Activated CD8-positive, alpha-beta memory T cell treated with anti-CD3 and anti-CD28 coated beads, Interleukin-2, amount 50 U/mL, for 48 hours (primary cell): ENCODE measurements at regions not wholly inside any gene's neighbourhood (a gene's known extent, or its start where the extent isn't known, plus 50 kb on each side); places are given as distances from the start of the nearest gene placed in this dataset.
"Not testable (repeated sequence)": the region's sequence is repeated elsewhere in the genome, so short reads cannot be mapped to it uniquely, and the experiment has no call there.

Experiments used
- DNase-seq: peaks from one replicate; pipeline ENCODE4 v3.0.0-alpha.2; 2020

DNA sequence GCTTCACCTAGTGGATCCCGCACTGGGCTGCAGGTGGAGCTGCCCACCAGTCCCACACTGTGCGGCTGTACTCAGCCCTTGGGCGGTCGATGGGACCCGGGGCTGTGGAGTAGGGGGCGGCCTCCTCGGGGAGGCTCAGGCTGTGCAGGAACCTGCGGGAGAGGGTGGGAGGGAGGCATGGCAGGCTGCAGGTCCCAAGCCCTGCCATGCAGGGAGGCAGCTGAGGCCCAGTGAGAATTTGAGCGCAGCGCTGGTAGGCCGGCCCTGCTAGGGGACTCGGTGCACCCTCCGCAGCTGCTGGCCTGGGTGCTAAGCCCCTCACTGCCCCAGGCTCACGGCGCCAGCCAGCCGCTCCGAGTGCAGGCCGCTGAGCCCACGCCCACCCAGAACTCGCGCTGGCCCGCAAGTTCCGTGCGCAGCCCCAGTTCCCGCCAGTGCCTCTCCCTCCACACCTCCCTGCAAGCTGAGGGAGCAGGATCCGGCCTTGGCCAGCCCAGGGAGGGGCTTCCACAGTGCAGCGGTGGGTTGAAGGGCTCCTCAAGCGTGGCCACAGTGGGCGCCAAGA lies 1407.6 kb downstream of the EPHA7 start:
- no peak for DNase-seq

DNA sequence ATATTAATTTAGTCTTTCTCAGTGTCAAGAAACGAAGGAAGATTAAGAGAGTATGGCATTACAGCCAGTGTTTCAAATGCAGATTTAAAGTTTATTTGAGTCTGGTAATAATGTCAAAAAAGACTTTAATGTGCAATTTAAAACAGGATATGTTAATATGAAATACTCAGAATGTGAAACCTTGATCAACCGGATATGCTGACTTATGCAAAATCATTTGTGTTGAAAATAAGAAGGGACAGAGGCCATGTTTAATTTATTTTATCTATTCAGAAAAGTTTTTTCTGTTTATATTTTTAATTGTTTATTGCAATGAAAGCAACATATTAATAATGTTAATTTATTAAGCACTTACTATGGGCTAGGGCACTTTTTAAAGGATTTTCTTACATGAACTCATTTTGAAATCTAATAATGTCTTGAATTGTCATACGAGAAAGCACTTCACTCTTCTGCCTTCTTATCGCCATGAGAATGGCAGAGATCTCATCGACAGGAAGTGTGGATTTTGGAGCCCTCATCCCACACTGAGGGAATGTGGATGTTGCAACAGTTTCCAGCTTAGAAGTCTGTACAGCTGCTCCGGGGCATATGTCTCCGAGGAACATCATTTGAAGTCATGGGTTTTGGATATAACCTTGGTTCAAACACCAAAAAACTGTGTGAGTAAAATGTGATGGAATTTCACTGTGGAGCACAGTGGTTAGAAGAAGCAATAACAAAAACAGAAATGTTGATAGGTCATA lies 1410.4 kb downstream of the EPHA7 start:
- no peak for DNase-seq

DNA sequence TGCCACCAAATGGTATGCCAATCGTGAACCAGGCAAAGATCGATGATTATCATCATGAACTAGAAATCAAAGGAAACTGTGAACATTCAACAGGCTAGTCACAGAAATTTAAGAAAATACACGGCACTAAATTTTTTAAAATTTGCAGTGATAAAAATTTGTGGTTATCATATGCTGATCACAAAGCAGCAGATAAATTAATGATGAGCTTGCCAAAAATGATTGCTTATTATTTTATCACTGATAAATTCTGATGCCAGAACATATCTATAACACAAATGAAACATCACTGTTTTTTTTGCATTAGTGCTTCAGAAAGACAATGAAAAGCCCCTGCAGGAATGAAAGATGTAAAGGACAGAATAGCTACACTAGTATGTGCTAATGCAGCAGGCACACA lies 1413.2 kb upstream of the MAP3K7 start:
- no peak for DNase-seq

DNA sequence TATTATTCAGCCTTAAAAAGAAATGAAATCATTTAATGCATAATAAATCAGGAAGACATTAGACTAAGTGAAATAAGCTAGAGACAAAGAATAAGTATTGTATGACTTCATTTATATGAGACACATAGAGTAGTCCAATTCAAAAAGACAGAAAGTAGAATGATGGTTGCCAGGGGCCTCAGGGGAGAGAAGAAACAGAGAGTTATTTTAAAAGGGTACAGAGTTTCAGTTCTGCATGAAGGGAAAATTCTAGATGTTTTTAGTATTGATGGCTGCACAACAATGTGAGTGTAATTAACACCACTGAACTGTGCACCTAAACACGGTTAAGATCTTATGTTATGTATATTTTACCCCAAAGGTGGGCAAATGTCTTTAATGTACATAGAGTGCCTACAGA lies 1407.9 kb upstream of the MAP3K7 start:
- DNase-seq = no peak

DNA sequence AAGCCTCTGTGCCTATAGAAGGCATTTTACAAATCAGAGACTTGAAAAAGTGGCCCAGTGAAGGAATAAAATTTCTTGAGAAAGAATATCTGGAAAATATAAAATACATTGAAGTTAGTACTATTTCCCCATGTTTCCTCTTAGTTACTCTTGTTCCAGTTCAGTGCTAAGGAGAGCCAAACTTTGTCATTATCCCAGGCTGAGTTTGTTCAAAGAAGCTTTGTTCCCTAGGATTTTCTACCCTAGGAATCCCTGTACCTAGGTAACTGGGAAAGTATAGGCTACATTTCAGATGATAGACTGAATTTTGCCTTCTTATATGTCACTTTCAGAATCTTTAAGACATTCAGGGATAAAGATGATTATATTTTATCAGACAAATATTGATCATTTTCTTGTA lies 1395.7 kb upstream of the MAP3K7 start:
- no peak for DNase-seq

DNA sequence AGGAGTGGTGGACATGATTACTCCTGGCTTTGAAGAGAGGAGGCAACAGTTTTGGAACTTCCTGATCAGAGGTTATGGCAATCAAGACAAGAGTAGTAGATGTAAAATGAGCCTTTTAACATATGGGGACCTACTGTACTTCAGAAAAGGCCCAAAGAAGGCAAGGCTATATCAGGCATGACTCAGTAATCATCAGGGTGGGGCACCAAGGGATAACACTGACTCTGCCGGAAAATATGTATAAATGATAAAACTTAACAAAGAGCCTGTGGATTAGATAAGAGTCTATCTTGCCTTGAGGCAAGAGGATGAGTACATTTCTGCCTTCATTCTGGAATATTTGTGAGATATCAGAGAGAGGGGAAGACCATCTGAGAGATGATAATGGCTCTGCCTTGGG lies 1389.9 kb upstream of the MAP3K7 start:
- DNase-seq = no peak

DNA sequence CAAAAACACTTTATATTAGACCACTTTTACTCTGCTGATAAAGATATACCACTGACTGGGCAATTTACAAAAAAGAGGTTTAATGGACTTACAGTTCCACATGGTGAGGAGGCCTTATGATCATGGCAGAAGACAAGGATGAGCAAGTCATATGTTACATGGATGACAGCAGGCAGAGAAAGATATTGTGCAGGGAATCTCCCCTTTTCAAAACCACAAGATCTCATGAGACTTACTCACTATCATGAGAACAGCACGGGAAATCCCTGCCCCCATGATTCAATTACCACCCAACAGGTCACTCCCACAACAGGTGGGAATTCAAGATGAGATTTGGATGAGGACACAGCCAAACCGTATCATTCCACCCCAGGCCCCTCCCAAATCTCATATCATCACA lies 1383.8 kb upstream of the MAP3K7 start:
- DNase-seq = no peak

DNA sequence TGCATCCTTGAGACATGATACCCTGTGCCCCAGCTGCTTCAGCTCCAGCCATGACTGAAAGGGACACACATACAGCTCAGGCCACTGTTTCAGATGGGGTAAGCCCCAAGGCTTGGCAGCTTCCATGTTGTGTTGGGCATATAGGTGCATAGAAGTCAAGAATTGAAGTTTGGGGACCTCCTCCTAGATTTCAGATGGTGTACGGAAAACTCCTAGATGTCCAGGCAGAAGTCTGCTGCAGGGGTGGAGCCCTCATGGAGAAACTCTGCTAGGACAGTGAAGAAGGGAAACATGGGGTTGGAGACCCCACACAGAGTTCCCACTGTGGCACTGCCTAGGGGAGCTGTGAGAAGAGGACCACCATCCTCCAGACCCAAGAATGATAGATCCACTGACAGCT lies 1379.0 kb upstream of the MAP3K7 start:
- no peak for DNase-seq

DNA sequence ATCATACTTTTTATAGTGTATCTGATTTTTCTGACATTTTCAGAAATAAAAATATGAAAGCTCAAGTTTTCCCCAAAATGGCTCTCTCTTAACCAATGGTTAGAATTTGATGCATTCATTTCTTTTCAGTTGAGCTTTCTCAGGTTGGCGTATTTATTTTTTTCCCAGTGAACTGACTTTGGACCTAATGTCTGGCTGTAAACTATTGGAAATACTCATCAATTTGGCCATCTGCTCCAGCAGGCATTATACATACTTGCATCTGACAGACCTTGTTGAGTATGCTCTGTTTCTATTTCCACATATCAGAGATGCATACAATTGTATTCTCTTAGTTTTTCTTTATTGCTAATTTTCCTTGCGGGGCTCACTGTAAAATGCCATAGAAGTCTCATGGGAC lies 1374.8 kb upstream of the MAP3K7 start:
- DNase-seq = no peak

DNA sequence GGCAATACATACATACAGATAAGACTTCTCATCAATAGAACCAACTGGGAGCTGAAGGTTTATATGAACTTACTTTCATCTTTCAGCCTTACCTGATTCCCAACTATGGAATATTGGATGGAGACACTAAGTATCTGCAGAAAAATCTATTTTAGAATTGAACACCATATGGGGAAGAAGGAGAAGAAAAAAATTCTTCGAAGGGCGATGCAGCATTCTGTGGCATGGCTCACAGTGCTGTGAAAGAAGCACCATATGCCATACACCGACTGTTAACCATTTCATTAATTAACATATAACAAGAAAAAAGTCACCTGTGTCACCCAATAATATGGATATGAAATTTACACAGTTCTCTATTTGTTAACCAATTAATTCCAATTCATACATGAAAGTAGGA lies 1374.4 kb upstream of the MAP3K7 start:
- DNase-seq = no peak

DNA sequence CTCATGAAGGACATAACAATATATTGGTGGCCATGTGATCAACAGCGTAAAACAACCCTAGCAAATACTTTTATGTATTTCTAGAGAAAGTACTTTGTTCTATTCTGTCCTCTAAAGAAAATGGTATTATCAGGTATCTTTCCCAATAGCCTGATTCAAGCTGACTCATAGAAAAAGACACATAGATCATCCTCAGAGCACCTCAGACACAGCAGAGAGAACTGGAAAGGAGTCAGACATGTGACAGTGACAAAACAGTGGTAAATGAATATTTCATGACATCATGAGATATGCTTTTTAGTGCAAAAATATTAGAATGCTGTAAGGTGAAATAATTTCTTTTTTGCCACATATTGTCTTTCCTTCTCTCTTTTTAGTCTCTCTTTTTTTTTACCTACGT lies 1355.0 kb upstream of the MAP3K7 start:
- no peak for DNase-seq

DNA sequence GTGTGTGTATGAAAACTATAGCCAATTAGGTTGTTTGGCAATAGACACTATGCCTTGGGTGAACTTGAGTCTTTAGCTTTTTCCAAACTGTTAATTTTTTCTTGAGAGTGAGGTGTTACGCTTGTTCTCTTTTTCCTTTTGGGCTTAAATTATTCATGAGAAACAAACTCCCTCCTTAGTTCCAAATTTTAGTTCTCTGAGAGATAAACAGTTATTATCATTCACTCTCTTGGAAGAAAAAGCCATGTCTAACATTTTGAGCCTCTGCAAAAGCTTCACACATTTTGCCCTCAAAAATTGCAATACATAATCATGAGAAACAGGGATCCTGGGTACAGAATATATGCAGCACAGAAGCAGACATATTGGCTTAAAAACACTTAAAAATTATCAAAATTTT lies 1353.9 kb upstream of the MAP3K7 start:
- DNase-seq = no peak

DNA sequence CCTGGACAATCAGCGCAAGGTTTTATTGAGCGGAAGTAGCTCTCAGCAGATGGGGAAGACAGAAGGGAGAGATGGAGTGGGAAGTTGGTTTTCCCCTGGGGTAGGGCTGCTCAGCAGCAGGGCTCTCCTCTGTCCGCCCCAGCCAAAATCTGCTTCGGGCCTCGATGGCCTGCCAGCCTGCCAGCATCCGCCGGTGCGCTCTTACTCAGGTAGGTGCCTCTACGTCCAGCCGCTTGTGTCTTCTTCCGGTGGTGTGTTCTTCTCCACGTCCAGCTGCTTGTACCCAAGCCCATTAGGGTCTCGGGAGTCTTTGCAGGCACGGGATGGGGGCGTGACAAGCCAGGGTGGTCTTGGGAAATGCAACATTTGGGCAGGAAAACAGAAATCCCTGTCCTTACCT lies 1340.0 kb upstream of the MAP3K7 start:
- DNase-seq = no peak

DNA sequence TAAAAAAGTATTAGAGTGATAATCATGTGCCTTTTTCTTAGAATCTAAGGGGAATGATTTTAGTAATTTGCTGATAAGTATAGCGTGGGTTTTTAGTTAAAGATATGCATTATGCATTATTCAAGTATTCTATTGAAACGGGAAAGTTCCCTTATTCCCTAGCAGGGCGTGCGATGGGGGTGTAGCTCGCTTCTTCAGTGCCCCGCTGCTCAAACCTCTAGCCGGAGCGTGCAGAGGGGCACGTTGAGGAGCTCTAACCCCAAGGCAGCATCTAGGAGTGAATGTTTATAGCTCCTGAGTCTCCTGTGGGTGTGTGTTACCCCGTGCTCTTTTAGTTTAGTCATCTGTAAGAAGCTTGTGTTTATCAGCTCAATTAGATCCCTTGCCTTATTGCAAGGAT lies 1339.5 kb upstream of the MAP3K7 start:
- DNase-seq = no peak

DNA sequence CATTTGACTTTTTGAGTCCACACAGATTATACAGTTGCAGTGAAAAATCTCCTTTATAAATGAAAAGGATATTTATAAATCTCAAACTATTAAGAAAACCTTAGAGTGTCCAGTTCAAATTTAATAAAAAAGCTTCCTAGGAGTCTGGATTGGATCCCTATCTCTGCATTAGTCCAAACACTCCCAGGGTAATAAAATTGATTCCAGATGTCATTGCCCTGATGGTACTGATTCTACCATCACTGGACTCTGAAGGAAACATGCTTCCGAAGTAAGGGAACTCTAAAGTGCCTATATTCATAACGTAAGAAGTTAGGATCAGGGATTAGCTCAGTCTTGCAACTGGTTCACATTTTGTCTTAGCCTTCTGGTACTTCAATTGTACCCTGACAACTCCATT lies 1325.1 kb upstream of the MAP3K7 start:
- no peak for DNase-seq

DNA sequence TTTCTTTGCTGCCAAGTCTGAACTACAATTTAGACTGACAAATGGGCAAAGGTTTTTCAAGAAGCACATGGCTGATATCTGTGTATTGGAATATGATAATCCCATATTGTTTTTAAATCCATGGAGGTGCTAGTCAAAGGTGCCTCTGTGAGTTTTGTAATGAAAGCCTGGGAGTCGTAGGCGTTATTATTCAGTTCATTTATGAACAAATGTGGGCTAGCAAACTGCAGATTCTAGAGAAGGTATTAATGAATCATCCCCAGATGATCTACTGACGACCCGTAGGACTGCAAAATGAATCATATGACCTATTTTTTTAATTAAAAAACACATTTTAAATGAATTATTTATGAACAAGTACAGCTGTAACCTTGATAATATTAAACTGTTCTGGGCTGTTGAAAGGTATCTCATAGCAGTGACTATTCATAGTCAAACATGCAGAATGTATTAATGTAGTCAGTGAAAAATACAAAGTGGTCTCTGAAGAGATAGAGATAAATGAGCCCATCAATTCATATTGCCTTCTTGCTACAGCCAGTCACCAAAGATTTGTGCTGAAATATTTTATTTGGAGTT lies 1317.8 kb upstream of the MAP3K7 start:
- DNase-seq = no peak

DNA sequence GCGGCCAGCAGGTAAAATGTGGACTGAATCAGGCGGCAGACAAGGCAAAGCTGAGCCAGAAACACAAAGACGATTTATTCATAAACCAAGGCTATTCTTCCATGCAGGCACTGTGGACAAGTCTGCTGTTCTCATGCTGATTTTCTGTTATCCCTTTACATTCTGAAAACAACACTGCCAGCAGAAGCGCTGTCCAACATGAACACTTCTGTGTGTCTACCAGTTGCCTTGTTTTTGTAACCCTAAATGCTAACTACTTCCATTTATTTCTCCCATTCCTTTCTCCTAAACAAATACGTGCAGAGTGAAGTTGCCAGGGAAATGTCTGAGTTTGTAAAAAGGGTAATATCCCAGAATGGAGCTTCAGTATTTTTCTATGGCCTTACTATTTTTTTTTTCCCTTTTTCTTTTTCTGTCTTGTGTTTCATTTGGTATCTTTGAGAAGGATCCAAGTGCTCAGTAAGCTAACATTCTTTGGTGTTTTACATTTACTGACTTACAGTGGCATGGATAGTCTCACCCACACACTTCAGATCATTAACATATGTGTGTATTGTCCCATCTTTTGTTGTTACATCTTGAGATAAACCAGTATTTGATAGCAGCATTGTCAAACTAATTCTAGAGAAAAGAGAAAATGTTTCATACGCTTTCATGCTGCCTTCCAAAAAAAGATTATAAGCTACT lies 1308.9 kb upstream of the MAP3K7 start:
- no peak for DNase-seq

DNA sequence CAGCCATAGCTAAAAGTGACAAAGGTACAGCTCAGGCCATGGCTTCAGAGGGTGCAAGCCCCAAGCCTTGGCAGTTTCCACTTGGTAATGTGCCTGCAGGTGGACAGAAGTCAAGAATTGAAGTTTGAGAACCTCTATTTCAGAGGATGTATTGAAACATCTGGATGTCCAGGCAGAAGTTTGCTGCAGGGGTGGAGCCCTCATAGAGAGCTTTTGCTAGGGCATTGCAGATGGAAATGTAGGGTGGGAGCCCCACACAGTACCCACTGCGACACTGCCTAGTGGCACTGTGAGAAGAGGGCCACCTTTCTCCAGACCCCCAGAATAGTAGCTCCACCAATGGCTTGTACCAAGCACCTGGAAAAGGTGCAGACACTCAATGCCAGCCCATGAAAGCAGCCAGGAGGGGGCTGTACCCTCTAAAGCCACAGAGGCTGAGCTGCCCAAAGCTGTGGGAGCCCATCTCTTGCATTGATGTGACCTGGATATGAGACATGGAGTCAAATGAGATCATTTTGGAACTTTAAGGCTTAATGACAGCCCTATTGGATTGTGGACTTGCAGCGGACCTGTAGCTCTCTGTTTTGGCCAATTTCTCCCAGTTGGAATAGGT lies 1299.4 kb upstream of the MAP3K7 start:
- no peak for DNase-seq

DNA sequence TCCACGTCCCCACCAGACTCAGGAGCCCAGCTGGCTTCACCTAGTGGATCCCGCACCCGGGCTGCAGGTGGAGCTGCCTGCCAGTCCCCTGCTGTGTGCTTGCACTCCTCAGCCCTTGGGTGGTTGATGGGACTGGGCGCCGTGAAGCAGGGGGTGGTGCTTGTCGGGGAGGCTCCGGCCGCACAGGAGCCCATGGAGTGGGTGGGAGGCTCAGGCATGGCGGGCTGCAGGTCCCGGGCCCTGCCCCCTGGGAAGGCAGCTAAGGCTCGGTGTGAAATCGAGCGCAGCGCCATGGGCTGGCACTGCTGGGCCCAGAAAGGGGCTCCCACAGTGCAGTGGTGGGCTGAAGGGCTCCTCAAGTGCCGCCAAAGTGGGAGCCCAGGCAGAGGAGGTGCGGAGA lies 1294.9 kb upstream of the MAP3K7 start:
- DNase-seq = not testable (repeated sequence)

DNA sequence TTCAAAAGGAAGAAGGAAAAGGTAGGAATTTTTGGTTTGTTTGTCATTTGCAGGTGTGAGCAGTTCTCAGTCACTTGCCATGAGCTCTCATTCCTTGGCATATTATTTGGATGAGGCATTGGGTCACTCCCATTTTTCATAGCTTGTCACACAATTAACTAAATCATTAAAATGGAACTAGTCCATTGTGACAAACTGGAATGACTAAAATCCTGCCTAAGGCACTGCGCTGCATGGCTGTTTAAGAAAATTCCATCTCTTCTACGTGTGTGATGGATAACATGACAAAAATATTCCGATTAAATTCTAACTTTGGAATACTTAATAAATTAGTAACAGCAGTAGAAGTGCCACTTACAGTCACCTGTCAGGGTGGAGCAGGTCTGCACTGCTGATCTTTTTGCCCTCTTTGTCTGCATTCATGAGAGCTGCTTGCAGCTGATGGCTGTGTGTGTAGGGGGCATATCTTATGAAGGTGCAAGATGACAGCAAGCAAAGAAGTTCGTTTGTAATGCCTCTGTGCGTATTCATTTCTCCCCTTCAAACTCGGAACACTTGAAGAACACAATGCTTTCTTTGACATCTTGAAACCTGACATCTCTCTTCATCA lies 1292.6 kb upstream of the MAP3K7 start:
- DNase-seq = no peak

DNA sequence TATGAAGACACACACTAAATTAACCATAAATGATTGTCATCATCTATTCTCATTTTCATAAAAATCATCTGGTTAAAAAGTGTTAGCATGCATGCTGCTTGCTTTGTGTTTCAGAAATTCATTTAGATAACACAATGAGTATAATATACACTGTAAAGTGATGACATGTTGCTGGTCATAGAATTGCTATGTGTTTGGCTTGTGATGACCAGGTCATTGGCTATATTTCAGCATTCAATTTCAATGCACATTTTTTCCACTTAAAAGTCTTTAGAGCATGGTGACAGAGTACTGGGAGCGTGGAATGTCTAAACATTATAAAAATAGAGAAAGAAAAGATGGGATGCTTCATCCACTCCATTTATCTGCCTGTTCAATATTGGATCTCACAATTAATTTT lies 1291.1 kb upstream of the MAP3K7 start:
- no peak for DNase-seq

DNA sequence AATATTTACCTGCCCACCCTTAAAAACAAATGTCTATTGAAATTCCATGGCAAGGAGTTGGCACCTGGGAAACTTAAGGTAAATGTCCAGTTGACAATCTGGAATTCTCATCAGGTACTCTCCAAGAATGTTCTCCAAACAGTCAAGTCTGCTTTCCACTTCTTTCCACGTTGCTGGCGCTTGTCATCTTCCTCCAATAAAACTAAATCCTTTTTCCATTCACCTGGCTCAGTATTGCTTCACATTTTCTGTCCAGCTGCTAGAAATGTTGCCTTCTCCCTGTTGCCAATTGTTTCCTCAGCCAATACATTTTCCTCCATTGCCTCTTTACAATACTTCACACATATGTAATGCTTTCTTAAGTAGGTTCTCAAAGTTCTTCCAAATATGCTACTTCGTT lies 1288.1 kb upstream of the MAP3K7 start:
- no peak for DNase-seq

DNA sequence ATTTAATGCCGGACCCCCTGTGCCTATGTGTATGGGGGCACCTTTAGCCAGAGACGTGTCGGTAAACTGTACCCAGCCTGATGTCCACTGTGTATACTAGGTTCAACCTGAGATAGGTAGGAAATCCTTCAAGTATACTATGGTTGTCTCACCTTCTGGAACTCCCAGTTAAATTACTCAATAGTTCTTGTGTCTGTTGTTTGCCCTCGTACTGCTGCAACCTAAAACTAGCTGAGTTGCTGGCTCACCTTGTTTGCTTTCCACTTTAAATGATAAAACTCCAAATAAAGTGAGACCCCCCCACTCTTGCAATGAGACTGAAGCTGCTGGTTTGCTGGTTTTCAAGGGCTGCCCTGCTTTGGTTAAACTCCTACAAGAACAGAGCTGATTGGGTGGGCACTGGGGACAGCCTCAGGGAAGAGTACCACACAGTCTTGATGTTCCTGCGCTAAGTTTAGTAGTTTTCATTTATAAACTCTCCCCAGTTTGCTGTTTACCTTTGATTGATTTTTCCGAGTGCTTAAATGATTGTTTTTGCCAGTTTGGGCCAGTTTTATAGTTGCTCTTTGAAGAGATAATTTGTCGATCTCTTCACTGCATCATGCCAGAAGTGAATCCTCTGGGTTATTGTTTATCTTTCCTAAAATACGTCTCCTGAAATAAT lies 1281.8 kb upstream of the MAP3K7 start:
- DNase-seq = no peak
